Dedifferentiated amniotic fluid mesenchymal stem cell (primary cell): ENCODE measurements at regions not wholly inside any gene's neighbourhood (a gene's known extent, or its start where the extent isn't known, plus 50 kb on each side); places are given as distances from the start of the nearest gene placed in this dataset.

Experiments used
- DNase-seq: peaks from one replicate; pipeline ENCODE4 v3.0.0-alpha.2; 2016; ENCODE audit errors: extremely low spot score

DNA sequence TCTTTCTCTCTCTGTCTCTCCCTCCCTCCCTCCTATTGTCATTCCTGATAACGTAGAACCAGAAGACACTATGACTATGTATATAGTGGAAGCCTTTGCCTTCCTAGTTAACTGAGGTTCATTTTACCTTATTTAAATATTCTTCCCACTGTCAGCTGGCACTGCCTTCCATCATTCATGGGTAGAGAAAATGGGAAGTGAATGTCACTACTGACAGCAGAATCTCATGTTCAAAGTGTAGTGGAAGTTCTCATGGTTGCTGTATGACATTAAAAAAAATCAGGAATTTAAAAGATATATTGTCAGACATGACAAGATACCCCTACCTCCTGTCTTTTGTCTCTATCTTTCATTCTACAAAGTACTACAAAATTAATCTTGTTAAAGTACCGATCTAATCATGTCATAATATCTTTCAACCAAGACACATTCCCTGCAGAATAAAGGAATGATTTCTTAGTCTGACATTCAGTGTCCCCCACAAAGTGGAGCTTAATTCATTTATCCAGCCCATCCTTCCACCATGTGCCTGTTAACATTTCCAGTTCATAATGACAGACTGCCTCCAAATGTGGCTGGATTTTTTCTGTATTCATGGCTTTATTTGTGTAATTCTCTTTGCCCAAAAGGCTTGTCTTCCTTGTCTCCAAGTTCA lies 250.1 kb upstream of the CDH20 start:
- DNase-seq: no peak

DNA sequence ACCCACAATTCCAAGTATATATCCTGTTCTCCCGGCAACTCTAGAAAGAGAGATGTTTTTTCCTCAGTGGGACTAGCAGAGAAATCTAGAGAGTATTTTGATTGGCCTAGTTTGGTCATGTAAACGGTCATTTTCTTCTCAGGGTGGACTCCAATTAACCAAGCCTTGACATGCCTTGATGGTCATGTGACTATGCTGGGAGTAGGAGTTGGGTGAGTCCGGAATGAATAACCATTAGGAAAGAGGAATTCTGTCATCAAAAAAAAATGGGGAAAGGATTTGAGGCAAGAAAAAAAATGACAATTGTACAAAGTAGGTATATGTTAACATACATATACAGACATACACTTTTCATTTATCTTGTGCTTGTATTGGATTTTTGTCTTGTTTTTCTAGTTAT lies 248.2 kb upstream of the CDH20 start:
- no peak for DNase-seq

DNA sequence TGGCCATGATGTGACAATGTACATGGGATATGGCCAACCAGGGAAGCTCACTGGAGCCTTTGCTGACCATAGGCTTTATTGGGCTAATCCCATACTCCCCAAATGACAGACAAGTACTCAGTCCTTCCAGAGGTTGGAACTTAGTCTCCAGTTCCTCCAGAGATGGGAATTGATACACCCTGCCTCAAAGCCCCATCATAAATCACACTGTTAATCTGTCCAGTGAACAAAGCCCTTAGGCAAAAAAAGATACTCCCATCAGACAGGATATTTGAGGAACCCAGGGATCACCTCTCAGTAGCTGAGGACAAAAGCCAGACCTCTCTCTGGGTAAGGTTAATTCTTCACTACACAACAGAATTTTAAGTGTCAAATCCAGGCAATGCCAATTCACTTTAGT lies 247.5 kb upstream of the CDH20 start:
- no peak for DNase-seq

DNA sequence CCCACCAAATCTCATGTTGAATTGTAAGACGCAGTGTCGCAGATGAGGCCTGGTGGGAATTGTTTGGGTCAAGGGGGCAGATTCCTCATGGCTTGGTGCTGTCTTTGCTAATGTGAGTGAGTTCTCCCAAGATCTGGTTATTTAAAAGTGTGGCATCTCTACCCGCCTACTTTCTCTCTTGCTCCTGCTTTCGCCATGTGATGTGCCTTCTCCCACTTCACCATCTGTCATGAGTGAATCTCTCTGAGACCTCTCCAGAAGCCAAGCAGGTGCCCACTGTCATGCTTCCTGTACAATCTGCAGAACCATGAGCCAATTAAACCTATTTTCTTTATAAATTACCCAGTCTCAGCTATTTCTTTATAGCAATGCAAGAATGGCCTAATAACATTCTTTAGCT lies 246.6 kb upstream of the CDH20 start:
- no peak for DNase-seq

DNA sequence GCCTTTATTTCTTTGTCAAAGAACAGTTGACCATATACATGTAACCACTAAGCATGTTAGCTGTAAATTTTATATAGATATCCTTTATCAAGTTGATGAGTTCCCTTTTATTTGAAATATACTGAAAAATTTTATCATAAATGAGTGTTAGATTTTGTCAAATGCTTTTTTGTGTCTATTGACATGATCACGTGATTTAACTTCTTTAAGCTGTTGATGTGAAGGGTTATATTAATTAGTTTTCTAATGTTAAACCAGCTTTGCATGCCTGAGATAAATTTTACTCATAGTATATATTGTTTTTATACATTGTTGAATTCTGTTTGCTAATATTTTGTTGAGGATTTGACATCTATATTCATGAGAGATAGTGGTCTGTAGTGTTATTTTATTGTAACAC lies 241.9 kb upstream of the CDH20 start:
- no peak for DNase-seq

DNA sequence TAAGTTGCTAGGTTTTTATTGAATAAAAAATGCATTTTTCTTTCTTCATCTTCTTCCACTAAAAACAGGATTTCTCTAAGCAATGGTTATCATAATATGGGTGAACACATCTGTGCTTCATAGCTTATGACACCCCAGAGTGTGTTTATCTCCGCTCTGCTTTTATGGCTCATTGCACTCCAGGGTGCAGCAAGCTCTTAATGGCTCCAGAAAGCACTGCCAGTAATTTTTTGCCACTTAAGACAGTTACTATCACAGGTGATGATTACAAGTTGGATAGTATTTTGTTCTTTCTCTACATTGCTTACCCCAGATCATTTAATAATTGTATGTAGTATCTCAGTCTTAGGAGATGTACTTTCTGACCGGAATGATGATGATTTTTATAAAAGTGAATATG lies 239.3 kb upstream of the CDH20 start:
- DNase-seq: no peak

DNA sequence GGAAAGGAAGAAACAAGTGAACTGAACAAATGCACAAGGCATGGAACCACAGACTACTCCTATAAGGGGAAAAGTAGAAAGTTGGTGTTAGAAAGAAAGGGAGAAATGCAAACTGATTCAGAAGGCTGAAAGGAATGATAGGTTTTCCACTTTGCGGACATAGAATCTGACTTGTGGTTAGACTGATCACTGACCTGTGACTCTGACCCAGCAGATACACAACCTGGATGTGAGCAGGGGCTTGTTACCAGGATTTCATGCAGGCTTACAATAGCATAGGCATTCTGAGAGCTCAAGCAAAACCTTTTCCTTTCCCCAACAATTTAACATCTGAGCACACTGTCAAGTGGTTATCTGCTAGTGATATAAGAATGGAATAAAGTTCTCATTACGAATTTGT lies 237.0 kb upstream of the CDH20 start:
- no peak for DNase-seq

DNA sequence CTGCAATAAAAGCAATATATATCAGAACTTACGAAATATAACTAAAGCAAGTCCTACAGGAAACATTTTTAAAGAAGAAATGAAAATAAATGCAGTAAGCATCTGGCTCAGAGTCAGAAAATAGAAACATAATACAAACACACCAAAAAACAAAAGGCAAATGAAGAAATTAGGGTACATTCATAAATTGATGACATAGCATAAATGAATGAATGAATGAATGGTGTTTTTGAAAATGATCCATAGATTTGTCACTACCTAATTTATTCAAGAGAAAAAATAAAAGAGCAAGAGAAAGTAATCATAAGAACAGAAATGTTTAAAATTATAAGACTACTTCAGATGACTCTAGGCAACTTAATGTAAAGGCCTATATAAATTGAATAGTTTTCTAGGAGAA lies 226.1 kb upstream of the CDH20 start:
- DNase-seq: no peak

DNA sequence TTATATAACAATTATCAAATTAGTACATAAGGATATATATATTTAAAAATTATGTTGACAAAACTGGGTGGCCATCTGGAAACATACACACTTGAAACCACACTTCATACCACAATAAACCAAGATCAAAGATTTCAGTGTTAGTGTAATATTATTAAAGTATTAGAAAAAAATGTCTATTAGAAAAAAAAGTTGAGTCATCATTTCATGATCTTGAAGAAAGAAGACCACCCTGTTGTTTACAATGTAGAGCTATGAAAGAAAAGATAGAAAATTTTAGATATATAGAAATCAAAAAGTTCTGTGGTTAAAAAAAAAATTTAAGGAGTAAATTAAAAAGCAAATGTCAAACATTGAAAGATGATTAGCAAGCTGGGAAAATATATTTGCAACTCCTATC lies 224.5 kb upstream of the CDH20 start:
- no peak for DNase-seq

DNA sequence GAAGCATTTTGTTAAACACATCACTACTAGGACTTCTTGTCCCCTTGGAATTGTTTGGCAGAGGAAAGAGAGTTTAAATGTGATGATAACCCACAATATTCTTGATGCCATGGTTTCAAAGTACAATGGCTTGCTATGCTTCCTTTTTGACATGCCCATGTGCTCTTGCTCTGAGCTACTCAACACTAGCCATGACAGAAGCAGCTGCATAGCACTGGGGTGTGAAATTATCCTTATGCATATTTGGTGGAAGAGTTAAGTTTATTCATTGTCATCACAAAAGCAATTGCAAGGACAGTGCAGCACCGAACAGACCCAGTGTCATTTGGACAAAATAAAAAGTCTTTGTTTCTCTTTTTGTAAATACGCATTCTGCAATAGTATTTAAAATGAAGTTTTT lies 209.9 kb upstream of the CDH20 start:
- no peak for DNase-seq

DNA sequence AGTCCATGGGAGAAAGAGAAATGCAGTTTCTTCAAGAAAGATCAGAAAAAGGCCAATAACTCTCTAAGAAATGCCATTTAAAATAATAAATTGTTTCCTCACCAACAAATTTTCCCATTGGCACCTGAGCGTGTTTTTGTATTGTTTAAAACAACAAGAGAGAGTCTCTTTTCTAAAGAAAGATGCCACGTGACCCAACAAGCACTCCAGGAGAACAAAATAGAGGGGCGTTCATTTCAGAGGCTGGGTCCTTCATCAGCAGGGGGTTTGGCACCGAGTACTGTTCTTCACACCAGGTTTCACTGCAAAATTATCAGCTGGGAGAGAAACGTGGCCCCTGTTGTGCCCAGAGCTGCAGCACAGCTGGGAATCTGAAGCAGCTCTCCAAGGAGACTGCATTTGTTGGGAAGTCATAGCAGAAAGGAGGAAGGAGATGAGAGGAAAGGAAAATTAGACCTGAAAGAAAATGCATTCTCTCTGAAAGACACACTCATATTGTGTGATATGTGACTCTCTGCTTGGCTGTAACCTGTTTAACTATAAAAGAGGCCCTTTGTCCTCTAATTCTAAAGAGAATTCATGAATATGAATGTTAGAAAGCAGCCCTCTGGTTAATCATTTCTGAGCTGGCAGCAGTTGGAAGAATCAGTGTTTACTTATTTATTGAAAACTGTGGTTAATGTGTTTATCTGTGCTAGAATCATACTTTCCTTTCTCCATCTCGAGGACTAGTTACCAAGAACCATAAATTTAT lies 205.3 kb upstream of the CDH20 start:
- DNase-seq: no peak

DNA sequence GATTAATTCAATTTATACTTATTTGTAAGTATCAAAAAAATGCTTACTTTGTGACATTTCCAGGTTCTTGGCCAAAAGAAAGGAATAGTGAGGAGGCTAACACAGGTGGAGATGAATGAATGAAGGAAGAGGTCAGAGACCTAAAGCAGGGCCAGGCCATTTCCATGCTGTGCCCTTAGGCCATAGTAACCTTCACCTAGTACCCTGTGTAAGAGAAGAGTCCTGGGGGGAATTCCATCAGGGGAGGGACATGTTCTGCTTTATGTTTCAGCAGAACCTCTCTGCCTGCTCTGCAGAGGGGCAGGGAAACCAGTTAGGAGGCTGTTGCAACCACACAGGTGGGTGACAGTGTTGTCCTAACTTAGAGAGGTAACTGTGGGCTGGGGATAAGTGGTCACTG lies 204.2 kb upstream of the CDH20 start:
- no peak for DNase-seq

DNA sequence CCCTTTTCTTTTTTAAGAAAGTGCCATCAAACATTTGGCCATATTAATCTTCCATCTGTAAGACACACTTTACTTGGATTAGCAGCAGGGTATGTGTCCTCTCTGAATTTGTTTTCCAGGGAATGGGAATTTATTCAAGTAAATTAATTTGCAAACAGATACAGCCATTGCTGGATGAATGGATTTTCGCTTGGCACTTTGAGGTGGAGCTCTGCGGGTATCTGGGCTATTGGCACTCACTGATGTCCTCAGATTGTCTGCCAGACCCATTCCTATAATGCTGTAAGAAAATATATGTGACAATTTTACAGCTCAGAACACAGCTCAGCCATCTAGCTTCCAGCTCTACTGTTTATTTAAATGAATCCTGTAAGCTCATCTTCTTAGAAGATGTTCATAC lies 201.2 kb upstream of the CDH20 start:
- DNase-seq: no peak

DNA sequence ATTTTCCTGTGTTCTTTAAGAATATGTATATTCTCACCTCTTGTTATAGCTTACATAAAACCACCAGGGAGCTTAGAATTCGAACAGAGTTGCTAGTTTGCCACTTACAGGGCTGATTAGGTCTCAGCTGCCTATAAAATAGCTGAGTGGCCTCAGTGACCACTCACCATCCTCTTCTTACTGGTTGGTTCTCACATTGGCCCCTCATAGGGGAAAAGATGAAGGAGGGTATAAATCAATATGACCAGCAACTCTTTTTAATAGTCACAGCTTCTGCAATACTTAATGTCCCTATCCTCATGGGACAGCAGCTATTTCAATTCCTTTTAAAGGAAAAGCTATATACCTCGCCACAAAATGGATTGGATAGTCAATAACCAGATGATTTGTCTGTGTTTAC lies 199.4 kb upstream of the CDH20 start:
- no peak for DNase-seq

DNA sequence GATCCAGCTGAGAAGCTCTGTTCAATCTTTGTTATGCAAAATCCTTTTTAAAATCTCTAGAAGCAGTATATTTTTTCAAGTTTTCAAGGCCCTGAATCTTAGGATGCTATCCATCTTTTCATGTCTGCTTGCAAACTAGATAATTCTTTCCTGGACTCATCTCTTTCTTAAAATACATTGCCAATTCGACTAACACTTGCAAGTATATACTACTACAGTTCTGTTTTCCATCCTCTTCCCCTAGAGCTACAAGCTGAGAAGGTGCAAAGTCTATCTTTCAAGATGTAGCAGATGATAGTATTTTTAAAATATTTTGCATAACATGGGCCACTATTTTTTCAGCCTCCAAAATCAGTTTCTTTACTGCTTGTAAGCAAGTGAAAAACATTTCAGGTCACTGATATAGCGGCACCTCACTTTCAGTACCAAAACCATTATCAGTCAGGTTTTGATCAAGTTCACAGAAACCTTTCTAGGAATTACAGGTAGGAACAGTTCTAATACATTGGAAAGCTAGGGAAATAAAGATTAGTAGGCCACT lies 196.4 kb upstream of the CDH20 start:
- DNase-seq: no peak

DNA sequence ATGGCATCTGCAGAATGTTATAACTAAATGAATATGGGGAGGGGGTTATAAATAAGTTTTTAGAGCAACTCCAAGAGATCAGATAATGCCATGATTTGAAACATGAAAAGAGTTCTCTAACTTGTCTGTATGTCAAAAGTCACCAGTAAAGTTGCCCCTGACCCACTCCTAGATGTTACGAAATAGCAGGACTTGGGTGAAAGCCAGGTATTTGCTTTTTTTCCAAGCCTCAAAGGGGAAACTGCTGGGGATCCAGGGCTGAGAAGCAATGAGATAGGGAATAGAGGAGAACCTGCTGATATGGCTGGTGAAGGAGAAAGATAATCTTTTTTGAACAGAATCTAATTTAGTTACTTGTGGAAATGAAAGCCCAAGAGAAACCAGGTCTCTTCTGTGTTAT lies 191.5 kb upstream of the CDH20 start:
- no peak for DNase-seq

DNA sequence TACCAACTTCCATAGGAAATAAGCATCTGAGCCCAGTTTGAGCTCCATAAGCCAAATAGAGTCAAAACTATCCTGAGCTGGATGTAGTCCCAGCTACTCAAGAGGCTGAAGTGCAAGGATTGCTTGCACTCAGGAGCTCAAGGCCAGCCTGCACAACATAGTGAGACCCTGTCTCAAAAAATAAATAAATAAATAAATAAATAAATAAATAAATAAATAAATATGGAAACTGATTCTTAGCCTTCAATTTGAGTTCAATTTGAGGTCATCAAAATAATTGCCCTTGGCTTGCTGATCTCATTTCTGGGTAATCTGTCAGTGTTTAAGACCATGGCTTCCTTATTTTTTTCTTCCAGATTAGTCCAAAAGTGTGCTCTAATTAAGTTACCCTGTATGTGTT lies 184.9 kb upstream of the CDH20 start:
- no peak for DNase-seq

DNA sequence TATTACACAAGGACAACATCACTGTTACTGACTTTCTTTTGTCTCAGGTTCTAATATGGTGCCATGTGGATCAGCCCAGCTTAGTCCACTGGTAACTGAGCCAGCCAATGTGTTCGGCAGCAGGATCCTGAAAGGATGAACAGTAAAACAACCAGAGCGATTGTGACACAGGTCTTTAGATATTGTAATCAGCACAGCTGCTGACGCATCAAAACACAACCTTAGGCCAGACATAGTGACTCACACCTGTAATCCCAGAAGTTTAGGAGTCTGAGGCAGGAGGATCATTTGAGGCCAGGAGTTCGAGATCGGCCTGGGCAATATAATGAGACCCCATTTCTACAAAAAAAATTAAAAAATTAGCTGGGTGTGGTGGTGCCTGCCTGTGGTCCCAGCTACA lies 183.4 kb upstream of the CDH20 start:
- no peak for DNase-seq

DNA sequence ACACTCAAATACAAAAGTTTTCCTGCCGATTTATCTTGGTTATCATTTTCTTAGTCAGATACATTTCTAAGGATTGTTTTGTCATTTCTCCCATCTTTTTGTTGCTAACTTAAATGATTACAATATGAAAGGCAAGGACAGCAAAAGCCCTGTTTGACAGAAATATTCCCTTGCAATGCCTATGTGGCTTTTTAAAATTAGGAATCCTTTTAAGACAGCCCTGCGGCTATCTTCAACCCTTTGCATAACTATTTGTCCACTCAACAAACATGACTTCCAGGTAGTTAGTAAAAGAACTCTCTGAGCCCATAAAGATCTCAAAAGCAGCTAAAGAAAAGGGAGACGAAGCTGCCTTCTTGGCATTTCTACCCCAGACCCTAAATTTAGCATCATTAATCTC lies 179.7 kb upstream of the CDH20 start:
- DNase-seq: no peak

DNA sequence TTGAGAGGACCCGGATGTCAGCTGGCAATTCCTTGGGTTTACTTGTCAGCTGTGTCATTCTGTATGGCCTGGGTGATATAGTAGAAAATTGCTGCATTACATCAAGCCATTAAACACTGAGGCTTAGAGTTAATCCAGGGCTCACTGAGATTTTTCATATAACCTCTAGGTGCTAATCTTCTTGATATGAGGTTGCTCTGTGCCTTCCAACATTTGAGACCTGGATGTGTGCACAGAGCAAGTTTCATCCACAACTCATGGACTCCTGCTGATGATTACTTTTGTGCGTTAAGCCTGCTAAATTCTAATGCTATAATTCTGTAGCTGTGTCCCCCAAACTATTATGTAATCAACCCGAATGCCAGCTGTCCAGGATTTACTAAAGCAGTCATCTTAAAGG lies 178.4 kb upstream of the CDH20 start:
- DNase-seq: no peak

DNA sequence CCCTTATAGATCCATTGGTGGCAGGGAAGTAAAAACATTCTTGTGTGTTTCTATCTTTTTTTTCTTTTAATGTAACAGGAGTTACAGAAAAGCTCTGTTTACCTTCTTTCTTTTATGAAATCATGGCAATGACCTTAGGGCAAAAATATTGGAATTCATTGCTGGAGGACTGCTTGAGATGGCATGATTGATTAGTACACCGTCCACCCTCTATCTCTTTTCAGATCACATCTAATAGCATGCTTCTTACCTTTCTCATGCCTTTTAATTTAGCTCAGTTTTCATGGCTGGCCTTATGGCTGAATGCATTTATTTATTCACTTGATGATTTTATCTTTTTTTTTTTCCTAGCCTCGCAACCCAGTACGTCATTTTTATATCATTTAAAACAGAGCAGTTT lies 177.6 kb upstream of the CDH20 start:
- DNase-seq: no peak

DNA sequence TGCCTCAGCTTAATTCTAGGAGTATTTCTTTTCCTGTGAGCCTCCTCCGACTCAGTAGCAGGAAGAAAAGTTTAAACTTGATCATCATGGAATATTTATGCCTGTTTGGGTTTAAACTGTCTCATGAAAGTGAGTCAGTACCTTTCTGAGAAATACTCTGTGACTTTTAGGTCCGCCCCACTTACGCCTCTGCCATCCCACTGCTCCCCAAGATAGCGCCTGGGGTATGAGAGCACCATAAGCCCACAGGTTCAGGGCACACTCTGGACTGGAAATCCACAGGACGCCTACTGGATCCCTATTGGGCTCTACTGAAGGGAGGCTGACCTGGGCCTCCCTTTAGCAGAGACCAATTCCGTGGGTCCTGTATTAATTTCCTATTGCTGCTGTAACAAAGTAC lies 175.8 kb upstream of the CDH20 start:
- no peak for DNase-seq

DNA sequence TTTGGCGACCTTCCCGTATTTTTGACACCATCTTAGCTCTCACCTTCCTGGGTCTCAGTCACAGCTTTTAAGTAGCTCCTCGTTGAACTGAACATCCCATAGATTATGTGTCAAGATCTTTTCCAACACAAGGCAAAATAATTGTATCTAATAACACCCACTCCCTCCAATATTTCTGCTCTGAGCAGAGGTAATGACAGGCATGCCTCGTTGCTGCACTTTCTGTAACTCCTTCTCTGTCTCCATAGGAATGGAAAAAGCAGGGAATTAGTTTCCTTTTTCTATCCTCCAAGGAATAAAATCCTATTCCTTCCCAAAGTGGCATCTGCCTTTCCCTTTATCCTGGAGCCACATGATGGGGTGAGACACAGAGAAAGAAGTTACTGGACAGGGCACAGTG lies 174.0 kb upstream of the CDH20 start:
- no peak for DNase-seq

DNA sequence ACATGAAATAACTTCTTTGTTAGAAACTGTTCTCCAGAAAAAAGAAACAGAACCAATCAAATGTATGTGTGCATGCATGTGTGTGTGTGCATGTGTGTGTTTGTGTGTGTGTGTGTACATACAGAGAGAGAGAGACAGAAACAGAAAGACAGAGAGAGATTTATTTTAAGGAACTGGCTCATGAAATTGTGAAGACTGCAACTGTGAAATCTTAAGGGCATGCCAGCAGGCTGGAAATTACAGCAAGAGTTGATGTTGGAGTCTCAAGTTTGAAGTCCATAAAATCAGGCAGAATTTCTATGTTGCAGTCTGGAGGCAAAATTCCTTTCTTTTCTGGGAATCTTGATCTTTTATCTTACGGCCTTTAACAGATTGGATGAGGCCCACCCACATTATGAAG lies 168.9 kb upstream of the CDH20 start:
- no peak for DNase-seq
